ENCODE measurements at regions not wholly inside any gene's neighbourhood (a gene's known extent, or its start where the extent isn't known, plus 50 kb on each side); places are given as distances from the start of the nearest gene placed in this dataset.
A peak's percentile ranks its signal among the peaks of the same experiment; 100 is the strongest.
"Not testable (repeated sequence)": the region's sequence is repeated elsewhere in the genome, so short reads cannot be mapped to it uniquely, and the experiment has no call there.

DNA sequence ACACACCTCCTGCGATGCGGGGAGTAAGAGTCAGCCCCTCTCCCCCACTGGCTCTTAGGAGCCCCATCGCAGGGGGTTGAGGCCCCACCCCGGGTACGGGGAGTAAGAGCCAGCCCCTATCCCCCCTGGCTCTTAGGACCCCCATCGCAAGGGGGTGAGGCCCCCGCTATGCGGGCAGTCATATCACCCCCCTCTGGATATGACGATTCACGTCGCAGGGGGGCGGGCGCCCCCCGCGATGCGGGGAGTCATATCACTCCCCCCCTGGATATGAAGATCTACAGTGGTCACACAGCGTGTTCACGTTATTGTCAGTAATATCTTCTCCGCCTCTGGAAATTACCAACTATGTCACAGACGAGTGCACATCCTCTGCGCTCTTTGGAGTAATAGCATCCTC lies 61.1 kb downstream of the DEFB131A start:
- not testable (repeated sequence) for DNase-seq (ENCODE audit: low read depth in 2 of 2)

DNA sequence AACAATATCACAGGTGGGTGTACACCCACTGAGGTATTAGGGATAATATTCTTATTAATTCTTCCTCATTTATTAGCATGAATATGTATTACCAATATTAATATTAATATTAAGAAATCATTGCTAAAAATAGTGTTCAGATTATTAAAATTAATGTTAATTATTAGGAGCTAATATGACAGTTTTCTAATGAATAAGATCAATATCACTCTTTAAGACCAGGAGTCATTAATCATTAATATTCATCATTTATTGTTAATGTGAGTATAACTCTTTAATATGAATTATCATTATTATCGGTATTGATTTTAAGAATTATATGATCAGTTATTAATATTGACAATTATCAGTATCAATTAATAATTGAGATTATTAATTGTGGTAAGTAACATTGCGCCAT lies 62.5 kb downstream of the DEFB131A start:
- not testable (repeated sequence) for DNase-seq (ENCODE audit: low read depth in 2 of 2)

DNA sequence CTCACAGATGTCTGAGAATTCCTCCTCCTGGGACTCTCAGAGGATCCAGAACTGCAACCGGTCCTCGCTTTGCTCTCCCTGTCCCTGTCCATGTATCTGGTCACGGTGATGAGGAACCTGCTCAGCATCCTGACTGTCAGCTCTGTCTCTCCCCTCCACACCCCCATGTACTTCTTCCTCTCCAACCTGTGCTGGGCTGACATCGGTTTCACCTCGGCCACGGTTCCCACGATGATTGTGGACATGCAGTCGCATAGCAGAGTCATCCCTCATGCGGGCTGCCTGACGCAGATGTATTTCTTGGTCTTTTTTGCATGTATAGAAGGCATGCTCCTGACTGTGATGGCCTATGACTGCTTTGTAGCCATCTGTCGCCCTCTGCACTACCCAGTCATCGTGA lies 68.7 kb downstream of the DEFB131A start:
- not testable (repeated sequence) for DNase-seq (ENCODE audit: low read depth in 2 of 2)

DNA sequence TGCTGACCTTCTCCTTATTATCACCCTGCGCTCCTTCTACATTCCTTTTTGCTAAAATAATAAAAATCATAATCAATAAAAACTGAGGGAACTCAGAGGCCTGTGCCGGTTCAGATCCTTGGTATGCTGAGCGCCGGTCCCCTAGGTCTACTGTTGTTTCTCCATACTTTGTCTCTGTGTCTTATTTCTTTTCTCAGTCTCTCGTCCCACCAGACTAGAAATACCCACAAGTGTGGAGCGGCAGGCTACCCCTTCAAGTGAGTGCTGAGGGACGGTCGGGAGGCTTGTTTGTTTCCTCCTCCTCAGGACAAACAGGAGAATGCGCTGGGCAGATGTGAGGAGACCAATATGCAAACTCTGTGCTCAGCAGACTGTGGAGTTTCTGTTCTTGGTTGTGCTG lies 75.4 kb downstream of the DEFB131A start:
- DNase-seq (ENCODE audit: low read depth in 2 of 2), result not testable (repeated sequence)

DNA sequence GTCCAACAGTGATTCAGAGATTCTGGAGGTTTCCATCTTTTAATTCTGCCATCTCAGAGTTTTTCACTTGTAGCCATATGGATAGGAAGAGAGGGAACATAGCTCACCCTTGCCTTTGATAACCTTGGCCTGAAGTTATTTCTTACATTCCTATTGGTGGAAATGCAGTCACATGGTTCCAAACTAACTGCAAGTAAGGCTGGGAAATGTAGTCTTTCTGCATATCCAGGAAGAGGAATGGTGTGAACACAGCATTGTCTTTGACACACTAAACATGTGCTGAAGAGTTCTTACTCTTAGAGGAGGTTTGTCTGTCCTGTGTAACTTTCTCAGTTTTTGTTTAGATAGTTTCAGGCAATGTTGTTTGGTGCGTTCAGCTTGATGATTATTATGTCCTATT lies 78.7 kb downstream of the DEFB131A start:
- DNase-seq (ENCODE audit: low read depth in 2 of 2), result not testable (repeated sequence)

DNA sequence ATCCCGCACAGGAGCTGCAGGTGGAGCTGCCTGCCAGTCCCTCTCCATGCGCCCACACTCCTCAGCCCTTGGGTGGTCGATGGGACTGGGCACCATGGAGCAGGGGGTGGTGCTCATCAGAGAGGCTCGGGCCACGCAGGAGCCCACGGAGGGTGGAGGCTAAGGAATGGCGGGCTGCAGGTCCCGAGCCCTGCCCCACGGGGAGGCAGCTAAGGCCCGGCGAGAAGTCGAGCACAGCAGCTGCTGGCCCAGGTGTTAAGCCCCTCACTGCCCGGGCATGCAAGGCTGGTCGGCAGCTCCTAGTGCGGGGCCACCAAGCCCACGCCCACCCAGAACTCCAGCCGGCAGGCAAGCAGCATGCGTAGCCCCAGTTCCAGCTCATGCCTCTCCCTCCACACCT lies 80.2 kb downstream of the DEFB131A start:
- not testable (repeated sequence) for DNase-seq (ENCODE audit: low read depth in 2 of 2)

DNA sequence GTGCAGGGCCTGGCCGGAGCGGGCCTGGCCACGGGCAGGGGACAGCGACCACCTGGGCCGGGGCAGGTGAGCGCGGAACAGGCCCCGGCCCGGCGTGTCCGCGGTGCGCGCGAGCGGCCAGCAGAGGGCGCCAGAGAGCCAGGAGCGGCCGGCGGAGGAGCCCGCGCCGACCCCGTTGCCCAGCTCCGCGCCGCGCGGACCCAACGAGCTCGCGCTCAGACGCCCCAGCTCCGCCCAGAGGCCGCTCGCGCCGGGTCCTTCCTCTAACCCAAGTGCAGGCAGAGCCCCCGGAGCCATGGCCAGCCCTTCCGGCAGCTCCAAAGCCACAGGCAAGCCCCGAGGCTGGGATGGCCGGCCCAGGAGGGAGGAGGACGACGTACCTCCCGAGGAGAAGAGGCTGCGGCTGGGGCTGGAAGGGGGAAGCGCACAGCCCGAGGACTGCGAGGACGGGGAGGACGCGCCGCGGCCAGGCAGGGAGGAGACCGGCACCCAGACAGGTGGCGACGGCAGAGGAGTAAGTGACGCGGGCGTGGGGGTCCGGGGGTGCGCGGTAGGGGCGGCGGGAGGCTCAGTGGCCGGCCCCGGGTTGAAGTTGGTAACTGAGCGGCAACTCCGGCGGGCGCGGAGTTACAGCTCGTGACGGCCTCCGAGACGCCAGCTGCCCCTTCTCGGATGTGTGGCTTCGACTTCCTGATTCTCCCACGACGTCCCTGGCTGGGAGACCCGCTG lies 88.1 kb downstream of the DEFB131A start:
- peak; percentile 61 to 65 for DNase-seq (ENCODE audit: low read depth in 2 of 2)

DNA sequence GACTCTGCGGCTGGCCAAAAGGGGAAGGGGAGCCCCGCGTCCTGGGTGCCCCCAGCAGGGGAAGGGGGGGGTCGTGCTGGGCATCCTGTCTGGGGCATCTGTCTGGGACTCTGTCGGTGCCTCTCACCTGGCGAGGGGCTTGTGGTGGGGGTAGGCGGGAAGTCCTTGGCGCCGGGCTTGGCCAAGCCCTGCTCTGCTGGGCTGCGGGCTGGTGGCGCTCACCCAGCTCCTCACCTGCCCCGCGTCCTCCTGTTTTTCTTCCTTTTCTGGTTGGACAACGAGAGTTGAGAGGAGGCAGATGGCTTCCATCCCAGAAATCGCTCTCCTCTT lies 88.6 kb downstream of the DEFB131A start:
- DNase-seq (ENCODE audit: low read depth in 2 of 2), result not testable (repeated sequence)

DNA sequence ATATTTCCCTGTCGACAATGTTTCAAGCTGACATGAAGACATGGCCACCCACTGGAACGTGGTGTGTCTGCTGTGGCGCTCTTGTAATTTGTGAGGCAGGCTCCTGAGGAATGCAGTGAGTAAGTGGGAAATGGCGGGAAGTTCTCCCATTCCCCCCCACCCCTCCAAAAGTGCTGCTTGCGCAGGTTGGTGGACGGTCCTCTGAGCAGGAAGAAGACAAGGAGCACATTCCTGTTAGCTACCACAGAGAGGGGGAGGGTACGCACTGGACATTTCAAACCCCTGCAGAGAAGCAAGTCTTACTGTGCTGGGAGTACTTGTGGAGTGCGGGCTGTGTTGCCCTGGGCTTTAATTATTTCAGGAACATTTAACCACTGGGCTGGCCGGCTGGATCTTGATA lies 92.9 kb downstream of the DEFB131A start:
- DNase-seq (ENCODE audit: low read depth in 2 of 2), result not testable (repeated sequence)

DNA sequence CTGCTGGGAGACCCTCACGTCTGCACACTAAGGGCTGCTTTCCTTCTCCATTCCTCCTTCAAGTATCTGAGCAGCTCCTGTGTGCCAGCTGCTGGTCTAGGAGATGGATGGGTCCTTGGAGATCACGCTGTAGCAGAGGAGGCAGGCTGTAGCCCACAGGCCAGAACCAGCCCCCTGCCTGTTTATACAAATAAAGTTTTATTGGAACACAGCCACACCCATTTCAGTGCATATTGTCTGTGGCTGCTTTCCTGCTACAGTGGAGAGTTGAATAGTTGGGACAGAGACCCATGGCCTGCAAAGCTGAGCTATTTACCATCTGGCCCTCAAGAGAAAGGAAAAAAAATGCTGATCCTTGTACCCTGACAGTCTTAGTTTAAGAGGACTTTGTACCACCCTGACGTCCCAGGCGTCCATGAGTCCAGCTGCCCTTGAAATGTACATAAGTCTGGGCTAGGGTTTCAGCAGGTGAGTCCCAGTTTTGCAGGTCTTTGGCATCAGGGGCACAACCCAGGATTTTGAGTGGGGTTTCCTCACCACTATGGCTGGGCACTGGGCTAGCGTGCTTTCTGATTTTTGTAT lies 95.8 kb downstream of the DEFB131A start:
- not testable (repeated sequence) for DNase-seq (ENCODE audit: low read depth in 2 of 2)

DNA sequence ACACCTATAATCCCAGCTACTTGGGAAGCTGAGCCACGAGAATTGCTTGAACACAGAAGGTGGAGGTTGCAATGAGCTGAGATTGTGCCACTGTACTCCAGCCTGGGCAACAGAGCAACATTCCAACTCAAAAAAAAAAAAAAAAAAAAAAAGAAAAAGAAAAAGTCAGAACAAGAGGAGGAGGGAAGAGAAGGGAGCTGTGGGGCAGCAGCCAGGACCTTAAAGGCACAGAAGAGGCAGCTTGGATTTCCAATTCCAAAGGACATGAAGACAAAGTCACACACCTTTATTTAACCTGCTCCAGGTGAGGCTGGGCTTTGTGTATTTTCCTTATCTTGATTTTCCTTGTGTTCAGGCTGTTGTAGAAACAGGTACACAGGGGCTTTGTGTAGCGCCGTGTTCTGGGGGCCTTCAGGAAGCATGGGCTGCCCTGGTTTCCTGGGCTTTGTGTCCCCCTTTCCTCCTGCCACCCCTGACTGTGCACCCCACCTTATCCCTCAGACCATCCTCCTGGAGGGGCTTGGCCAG lies 97.2 kb downstream of the DEFB131A start:
- not testable (repeated sequence) for DNase-seq (ENCODE audit: low read depth in 2 of 2)

DNA sequence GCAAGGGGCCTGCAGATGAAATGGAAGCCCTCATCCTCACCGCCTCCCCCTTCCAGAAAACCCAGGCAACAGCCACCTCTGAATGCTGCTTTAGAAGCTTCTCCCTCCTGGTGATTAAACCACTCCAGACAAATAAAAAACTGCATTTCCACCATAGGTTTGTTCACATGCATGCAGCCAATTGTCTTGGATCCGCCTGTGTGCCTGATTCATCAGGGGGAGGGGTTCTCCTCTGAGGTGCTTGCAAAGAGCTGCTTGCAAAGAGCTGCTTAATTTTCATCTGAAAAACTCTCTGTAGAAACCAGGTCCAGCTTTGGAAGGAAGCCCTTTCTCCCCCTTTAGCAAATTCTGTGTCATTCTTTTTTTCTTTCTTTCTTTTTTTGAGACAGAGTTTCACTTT lies 100.6 kb downstream of the DEFB131A start:
- DNase-seq (ENCODE audit: low read depth in 2 of 2), result not testable (repeated sequence)

DNA sequence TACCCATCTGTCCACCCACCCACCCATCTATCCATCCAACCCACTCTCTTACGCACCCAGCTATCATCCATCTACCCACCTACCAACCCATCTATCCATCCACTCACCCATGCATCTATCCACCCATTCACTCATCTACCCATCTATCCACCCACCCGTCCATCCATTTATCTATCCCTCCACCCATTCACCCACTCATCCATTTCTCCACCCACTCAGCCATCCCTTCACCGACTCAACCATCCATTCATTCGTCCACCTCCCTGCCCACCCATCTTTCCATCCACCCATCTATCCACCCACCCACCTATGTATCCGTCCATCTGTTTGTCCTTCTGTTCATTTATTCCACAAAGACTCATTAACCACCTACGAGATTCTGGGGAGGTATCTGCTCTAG lies 103.3 kb downstream of the DEFB131A start:
- not testable (repeated sequence) for DNase-seq (ENCODE audit: low read depth in 2 of 2)

DNA sequence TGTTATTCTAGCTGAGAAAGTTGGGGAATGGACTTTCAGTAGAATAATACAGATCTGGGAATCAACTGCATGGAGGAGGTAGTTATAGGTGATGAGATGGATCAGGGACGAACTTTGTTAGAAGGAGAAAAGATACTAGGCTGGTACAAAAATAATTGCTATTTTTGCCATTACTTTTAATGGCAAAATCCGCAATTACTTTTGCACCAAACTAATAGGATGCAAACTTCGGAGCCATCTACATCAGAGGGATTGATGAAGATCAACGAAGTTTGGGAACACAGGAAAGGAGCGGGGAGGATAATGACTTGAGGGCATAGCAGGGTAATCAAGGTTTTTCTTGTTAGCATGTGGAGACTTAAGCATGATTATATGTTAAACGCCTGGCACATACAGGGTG lies 111.9 kb downstream of the DEFB131A start:
- DNase-seq (ENCODE audit: low read depth in 2 of 2), result not testable (repeated sequence)

DNA sequence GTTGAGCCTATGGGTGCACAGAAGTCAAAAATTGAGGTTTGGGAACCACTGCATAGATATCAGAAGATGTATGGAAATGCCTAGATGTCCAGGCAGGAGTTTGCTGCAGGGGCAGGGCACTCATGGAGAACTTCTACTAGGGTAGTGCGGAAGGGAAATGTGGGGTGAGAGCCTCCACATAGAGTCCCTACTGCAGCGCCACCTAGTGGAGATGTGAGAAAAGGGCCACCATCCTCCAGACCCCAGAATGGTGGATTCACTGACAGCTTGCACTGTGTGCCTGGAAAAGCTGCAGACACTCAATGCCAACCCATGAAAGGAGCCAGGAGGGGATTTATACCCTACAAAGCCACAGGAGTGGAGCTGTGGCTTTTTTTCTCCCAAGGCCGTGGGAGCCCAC lies 133.7 kb downstream of the DEFB131A start:
- not testable (repeated sequence) for DNase-seq (ENCODE audit: low read depth in 2 of 2)

DNA sequence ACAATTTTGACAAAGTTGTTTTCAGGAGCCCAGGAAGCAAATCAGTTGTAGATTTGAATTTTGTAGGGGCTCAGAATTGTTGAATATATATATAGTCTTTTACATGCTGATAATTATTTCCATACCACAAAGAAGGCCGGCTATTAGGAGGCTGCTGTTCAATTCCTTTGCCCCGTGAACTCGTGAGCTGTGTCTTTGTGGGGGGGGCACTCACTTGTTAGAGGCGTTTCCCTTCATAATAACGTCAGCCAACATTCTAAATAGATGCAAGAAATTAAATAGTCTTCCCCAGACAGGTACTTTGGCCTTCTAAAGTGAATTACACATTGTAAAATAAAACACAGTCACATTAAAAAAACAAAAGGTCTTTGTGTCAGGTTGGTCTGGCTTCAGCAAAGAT lies 138.7 kb downstream of the DEFB131A start:
- not testable (repeated sequence) for DNase-seq (ENCODE audit: low read depth in 2 of 2)

DNA sequence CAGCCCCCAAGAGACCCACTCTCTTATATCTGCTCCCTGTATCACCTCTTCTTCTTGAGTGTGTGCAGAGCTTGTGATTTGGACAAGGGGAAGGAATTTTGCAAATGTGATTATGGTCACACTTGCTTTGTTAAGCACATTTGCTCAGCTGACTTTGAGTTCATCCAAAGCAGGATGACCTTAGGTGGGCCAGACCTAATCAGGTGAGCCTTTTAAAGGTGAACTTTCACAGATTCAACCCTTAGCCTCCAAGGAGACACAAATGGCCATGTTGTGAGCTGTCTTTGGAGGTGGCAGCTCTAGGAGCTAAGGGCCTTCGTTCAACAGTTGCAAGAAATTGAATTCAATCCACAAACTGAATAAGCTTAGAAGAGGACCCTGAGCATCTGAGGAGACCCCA lies 147.8 kb downstream of the DEFB131A start:
- no peak for DNase-seq (ENCODE audit: low read depth in 2 of 2)

DNA sequence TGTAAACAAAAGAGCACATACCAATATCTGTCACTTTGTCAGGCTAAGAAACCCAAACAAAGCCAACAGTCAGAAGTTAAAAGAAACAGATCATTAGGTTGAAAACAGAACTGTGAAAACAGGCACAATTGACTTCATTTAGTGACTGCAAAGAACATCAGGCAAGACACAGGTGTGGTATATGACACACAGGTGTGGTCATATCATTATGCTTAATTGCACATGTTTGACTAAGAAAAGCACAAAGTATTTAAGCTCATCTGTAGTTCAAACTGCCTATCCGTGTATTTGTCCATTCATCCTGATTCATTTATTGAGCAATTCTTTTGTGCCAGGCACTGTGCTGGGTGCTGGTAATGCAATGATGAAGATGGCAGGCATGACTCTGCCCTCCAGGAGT lies 150.7 kb downstream of the DEFB131A start:
- DNase-seq (ENCODE audit: low read depth in 2 of 2), result no peak

DNA sequence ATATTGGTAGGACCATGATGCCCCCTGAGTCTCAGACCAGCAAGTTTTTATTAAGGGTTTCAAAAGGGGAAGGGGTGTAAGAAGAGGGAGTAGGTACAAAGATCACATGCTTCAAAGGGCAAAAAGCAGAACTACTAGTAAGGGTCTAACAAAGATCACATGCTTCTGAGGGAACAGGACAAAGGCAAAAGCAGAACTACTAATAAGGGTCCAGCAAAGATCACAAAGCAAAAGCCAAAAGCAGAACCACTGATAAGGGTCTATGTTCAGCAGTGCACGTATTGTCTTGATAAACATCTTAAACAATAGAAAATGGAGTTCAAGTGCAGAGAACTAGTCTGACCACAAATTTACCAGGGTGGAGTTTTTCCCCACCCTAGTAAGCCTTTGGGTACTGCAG lies 151.3 kb downstream of the DEFB131A start:
- not testable (repeated sequence) for DNase-seq (ENCODE audit: low read depth in 2 of 2)

DNA sequence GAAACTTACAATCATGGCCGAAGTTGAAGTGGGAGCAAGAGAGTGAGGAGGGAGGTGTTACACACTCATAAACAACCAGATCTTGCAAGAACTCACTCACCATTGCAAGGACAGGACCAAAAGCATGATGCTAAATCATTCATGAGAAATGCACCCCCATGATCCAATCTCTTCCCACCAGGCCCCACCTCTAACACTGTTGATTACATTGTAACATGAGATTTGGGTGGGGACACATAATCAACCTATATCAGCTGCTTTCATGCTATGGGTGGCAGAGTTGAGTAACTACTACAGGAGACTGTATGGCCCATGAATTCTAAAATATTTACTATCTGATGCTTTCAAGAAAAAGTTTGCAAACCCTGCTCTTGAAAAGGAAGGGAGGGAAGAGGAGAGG lies 155.1 kb downstream of the DEFB131A start:
- DNase-seq (ENCODE audit: low read depth in 2 of 2), result no peak

DNA sequence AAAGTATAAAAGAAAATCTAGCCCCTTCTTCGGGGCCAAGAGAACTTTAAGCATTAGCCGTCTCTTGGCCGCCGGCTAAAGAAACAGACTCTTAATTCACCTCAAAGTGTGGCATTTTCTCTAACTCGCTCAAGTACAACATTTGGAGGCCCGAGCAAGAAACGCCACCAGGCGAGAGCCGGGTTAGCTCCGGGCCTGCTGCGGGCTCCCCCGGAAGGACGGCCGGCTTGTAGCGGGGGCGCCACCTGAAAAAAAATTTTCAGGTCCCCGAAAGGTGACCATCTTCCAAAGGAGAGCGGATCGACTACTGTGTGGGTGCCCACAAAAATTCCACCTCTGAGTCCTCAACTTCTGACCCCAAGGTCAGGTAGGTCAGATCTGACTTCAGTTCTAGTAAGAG lies 156.0 kb downstream of the DEFB131A start:
- DNase-seq (ENCODE audit: low read depth in 2 of 2), result no peak

DNA sequence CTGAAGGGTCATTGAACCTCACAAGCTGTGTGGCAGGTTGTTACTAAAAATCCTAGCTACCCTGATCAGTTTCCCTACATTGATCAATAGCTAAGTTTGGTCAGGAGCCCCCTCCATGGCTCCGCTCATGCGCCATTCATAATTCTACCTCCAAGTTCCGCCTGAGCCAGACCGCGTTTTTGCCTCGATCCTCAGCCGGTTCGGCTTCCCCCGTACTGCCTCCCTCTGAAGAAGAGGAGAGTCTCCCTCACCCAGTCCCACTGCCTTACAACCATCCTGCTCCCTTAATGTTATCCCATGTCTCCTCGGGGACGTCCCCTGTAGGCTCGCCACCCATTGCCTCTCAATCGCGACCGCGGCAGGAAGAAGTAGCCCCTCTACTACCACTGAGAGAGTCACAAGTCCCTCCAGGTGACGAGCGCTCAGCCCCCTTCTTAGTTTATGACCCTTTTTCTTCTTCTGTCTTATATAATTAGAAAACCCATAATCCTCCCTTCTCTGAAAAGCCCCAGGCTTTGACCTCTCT lies 158.2 kb downstream of the DEFB131A start:
- no peak for DNase-seq (ENCODE audit: low read depth in 2 of 2)

Measured in stimulated activated CD8-positive, alpha-beta memory T cell treated with anti-CD3 and anti-CD28 coated beads, Interleukin-15, amount 100 ng/mL, for 48 hours (primary cell).